NCI-H345 (cell line): ENCODE measurements at regions not wholly inside any gene's neighbourhood (a gene's known extent, or its start where the extent isn't known, plus 50 kb on each side); places are given as distances from the start of the nearest gene placed in this dataset.
"Not testable (repeated sequence)": the region's sequence is repeated elsewhere in the genome, so short reads cannot be mapped to it uniquely, and the experiment has no call there.

Source experiments
- DNase-seq: peaks from one replicate; lab custom pipeline; 2025; lab: John Stamatoyannopoulos, UW

- DNase-seq: no peak
These were observed 551.8 kb downstream of the DIPK2A start for GRCh38 chr3:144523396-144523795.

GRCh38 chr3:144524531-144524930, 552.9 kb downstream of the DIPK2A start:
- no peak for DNase-seq

GRCh38 chr3:144529566-144529965, 557.9 kb downstream of the DIPK2A start:
- DNase-seq: no peak

- no peak for DNase-seq
These were observed 573.2 kb downstream of the DIPK2A start for GRCh38 chr3:144544871-144545270.

GRCh38 chr3:144546539-144546938, 574.9 kb downstream of the DIPK2A start:
- no peak for DNase-seq

- DNase-seq: no peak
These were observed 576.7 kb downstream of the DIPK2A start for GRCh38 chr3:144548346-144548745.

GRCh38 chr3:144549166-144549565, 577.5 kb downstream of the DIPK2A start:
- DNase-seq: no peak

- DNase-seq: no peak
These were observed 580.9 kb downstream of the DIPK2A start for GRCh38 chr3:144552346-144553057.

GRCh38 chr3:144553301-144553700, 581.7 kb downstream of the DIPK2A start:
- DNase-seq: no peak

GRCh38 chr3:144554889-144555288, 583.3 kb downstream of the DIPK2A start:
- DNase-seq: no peak

- no peak for DNase-seq
These were observed 584.8 kb downstream of the DIPK2A start for GRCh38 chr3:144556392-144556791.

- no peak for DNase-seq
These were observed 585.9 kb downstream of the DIPK2A start for GRCh38 chr3:144557515-144557914.

- no peak for DNase-seq
These were observed 592.4 kb downstream of the DIPK2A start for GRCh38 chr3:144564011-144564410.

- DNase-seq: no peak
These were observed 594.7 kb downstream of the DIPK2A start for GRCh38 chr3:144566320-144566719.

GRCh38 chr3:144569651-144570050, 598.0 kb downstream of the DIPK2A start:
- DNase-seq: no peak

- DNase-seq: no peak
These were observed 612.2 kb downstream of the DIPK2A start for GRCh38 chr3:144583871-144584270.

GRCh38 chr3:144585408-144585807, 613.8 kb downstream of the DIPK2A start:
- no peak for DNase-seq

GRCh38 chr3:144585953-144586352, 614.3 kb downstream of the DIPK2A start:
- DNase-seq: no peak

- no peak for DNase-seq
These were observed 614.8 kb downstream of the DIPK2A start for GRCh38 chr3:144586382-144586781.

GRCh38 chr3:144590854-144591253, 619.2 kb downstream of the DIPK2A start:
- no peak for DNase-seq

GRCh38 chr3:144593881-144594280, 622.3 kb downstream of the DIPK2A start:
- DNase-seq: no peak

GRCh38 chr3:144620236-144620635, 648.6 kb downstream of the DIPK2A start:
- not testable (repeated sequence) for DNase-seq

- DNase-seq: no peak
These were observed 651.2 kb downstream of the DIPK2A start for GRCh38 chr3:144622845-144623244.

GRCh38 chr3:144624656-144625055, 653.0 kb downstream of the DIPK2A start:
- no peak for DNase-seq
